ENCODE measurements at regions not wholly inside any gene's neighbourhood (a gene's known extent, or its start where the extent isn't known, plus 50 kb on each side); places are given as distances from the start of the nearest gene placed in this dataset.

- no peak overlapping the region for H3K27ac ChIP-seq
- TF ChIP-seq CTCF (conservative IDR thresholded peaks at IDR 0.05), result no peak
Observed at GRCh38 chr5:114056185-114056538, 305.7 kb upstream of the KCNN2 start.

GRCh38 chr5:114060866-114061265 lies 301.0 kb upstream of the KCNN2 start:
- TF ChIP-seq CTCF (conservative IDR thresholded peaks at IDR 0.05), result no peak
- H3K27ac ChIP-seq, result no peak overlapping the region

- no peak overlapping the region for H3K27ac ChIP-seq
- peak; percentile 64 for TF ChIP-seq CTCF (conservative IDR thresholded peaks at IDR 0.05)
Observed at GRCh38 chr5:114062932-114063867, 298.7 kb upstream of the KCNN2 start.

- TF ChIP-seq CTCF (conservative IDR thresholded peaks at IDR 0.05), result no peak
- no peak overlapping the region for H3K27ac ChIP-seq
Observed at GRCh38 chr5:114065912-114066311, 296.0 kb upstream of the KCNN2 start.

GRCh38 chr5:114070093-114070722 lies 291.7 kb upstream of the KCNN2 start:
- H3K27ac ChIP-seq, result no peak overlapping the region
- TF ChIP-seq CTCF (conservative IDR thresholded peaks at IDR 0.05), result no peak

GRCh38 chr5:114089259-114089658 lies 272.6 kb upstream of the KCNN2 start:
- no peak overlapping the region for H3K27ac ChIP-seq
- TF ChIP-seq CTCF (conservative IDR thresholded peaks at IDR 0.05), result no peak

- TF ChIP-seq CTCF (conservative IDR thresholded peaks at IDR 0.05), result 0 out of 2 replicates have a peak, but pooled peaks have one; percentile 29
- no peak overlapping the region for H3K27ac ChIP-seq
Observed at GRCh38 chr5:114097570-114097969, 264.3 kb upstream of the KCNN2 start.

All from VCaP (cell line).